HFF-Myc (cell line): ENCODE measurements at regions not wholly inside any gene's neighbourhood (a gene's known extent, or its start where the extent isn't known, plus 50 kb on each side); places are given as distances from the start of the nearest gene placed in this dataset.

Experiments used
- DNase-seq: peaks from one replicate; pipeline ENCODE4 v3.0.0-alpha.2; 2011; ENCODE audit warnings: low read depth; ENCODE audit errors: extremely low read depth
- H3K4me3 ChIP-seq: replicated peaks from 2 replicates; pipeline ENCODE4 v1.5.1; 2011; ENCODE audit warnings: low read depth, mild to moderate bottlenecking, control low read depth, low read length
- TF ChIP-seq, protein P1 (sequence below): IDR thresholded peaks from 2 replicates; pipeline ENCODE4 v1.5.1; 2012; ENCODE audit warnings: mild to moderate bottlenecking, low read depth, low read length, control low read depth; ENCODE audit errors: missing control alignments

GRCh38 chr6:150806790-150807189 lies 58.7 kb upstream of the MTHFD1L start:
- no peak for DNase-seq
- TF ChIP-seq, protein P1, sequence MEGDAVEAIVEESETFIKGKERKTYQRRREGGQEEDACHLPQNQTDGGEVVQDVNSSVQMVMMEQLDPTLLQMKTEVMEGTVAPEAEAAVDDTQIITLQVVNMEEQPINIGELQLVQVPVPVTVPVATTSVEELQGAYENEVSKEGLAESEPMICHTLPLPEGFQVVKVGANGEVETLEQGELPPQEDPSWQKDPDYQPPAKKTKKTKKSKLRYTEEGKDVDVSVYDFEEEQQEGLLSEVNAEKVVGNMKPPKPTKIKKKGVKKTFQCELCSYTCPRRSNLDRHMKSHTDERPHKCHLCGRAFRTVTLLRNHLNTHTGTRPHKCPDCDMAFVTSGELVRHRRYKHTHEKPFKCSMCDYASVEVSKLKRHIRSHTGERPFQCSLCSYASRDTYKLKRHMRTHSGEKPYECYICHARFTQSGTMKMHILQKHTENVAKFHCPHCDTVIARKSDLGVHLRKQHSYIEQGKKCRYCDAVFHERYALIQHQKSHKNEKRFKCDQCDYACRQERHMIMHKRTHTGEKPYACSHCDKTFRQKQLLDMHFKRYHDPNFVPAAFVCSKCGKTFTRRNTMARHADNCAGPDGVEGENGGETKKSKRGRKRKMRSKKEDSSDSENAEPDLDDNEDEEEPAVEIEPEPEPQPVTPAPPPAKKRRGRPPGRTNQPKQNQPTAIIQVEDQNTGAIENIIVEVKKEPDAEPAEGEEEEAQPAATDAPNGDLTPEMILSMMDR: no peak
- no peak overlapping the region for H3K4me3 ChIP-seq

DNA sequence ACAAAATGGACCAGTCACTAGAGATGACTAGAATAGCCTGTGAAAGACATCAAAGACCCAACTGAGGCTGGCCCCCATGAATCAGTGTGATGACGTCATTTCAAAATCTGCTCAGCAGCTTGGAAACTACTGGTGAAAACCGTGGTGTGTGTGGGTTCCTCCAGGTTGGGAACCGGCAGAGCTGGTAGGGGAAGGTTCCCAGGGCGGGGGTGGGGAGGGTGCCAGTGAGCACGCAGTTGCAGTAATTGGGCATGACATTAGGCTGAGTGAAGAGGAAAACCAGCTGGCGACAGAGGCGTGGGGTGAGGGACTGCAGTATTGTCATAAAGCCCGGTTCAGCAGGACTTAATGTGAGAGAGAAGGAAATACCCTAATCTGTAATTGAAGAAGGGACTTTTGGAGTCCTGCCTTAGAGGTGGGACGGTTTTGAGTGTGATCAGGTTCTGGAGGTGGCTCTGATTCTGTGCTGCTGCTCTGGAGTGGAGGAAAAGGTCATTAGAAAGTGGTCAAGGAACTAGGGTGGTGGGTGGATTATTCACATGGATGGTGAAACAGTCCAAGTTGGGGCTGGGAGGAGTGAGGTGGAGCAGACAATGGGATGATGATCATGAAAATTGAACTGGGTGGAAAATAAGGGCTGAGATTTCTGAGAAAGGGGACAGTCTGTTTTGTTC lies 52.0 kb upstream of the MTHFD1L start:
- TF ChIP-seq, protein P1: no peak
- no peak overlapping the region for H3K4me3 ChIP-seq
- no peak for DNase-seq

DNA sequence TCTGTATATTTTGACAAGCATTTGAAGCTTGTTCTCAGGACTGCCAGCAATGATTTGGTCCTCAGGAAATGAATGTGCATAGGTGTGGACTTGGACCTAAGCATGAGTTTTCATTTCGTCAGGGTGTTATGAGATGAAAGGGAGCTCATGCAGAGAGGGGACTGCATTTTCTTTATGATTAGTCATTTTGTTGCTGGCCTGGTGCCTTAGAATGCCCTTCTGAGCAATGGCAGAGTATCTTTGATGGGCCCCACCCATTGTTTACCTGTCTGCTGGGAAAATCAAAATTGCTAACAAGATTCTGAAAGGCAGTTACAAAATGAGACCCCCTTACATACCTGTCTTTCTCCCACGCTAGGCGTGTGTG lies 51.5 kb upstream of the MTHFD1L start:
- no peak for DNase-seq
- TF ChIP-seq, protein P1: no peak
- no peak overlapping the region for H3K4me3 ChIP-seq
